HL-60 (cell line): ENCODE measurements at regions not wholly inside any gene's neighbourhood (a gene's known extent, or its start where the extent isn't known, plus 50 kb on each side); places are given as distances from the start of the nearest gene placed in this dataset.

Source experiments
- DNase-seq, 2 experiments: peaks; one replicate each; pipeline ENCODE4 v3.0.0-alpha.2; 2010 to 2020; ENCODE audit warnings: low read depth in 1 of 2, low spot score in 1 of 2
- H3K27ac ChIP-seq: fragments of 250-450 bp; sonication (Bioruptor Pico); replicated peaks from 2 replicates; pipeline ENCODE4 v1.5.1; 2020; ENCODE audit warnings: mild to moderate bottlenecking, moderate library complexity
- H3K27me3 ChIP-seq: fragments of 250-450 bp; sonication (Bioruptor Pico); 2 replicates; pipeline ENCODE4 v1.5.1; 2021; ENCODE audit warnings: mild to moderate bottlenecking, moderate library complexity; ENCODE audit not compliant: insufficient read depth, poor library complexity, severe bottlenecking
- H3K4me3 ChIP-seq: replicated peaks from 2 replicates; pipeline ENCODE4 v1.5.1; 2011; ENCODE audit warnings: mild to moderate bottlenecking, control low read depth, low read length; ENCODE audit not compliant: insufficient read depth
- CTCF ChIP-seq: IDR thresholded peaks from one replicate; pipeline ENCODE4 v1.5.1; 2011; ENCODE audit warnings: low read length, control low read depth, inconsistent platforms; ENCODE audit not compliant: insufficient read depth
- GABPA ChIP-seq: IDR thresholded peaks from 2 replicates; pipeline ENCODE4 v1.6.1; 2012; ENCODE audit warnings: low read depth
- POLR2AphosphoS5 ChIP-seq: IDR thresholded peaks from 2 replicates; pipeline ENCODE4 v1.6.1; 2012; ENCODE audit warnings: low read depth
- REST ChIP-seq: IDR thresholded peaks from 2 replicates; pipeline ENCODE4 v1.6.1; 2012; ENCODE audit warnings: low read depth; ENCODE audit not compliant: insufficient replicate concordance
- SPI1 ChIP-seq: IDR thresholded peaks from 2 replicates; pipeline ENCODE4 v1.6.1; 2012; ENCODE audit warnings: low read depth, mild to moderate bottlenecking, borderline replicate concordance

- DNase-seq, result no peak
- Histone ChIP-seq H3K4me3 (no peak overlapping the region), H3K27me3 (no peaks in the 10 kb centered on the region), H3K27ac (no peak overlapping the region)
- no peak for TF ChIP-seq GABPA
- no peak for TF ChIP-seq REST
- no peak for TF ChIP-seq CTCF
- TF ChIP-seq POLR2AphosphoS5, result no peak
- no peak for TF ChIP-seq SPI1
These were observed 135.9 kb upstream of the SPRY1 start for GRCh38 chr4:123260653-123261052.

- TF ChIP-seq REST (no peak), POLR2AphosphoS5 (no peak), CTCF (no peak), GABPA (no peak), SPI1 (no peak)
- H3K4me3 ChIP-seq, result no peak overlapping the region
- no peaks in the 10 kb centered on the region for H3K27me3 ChIP-seq
- H3K27ac ChIP-seq, result no peak overlapping the region
- no peak for DNase-seq
These were observed 134.5 kb upstream of the SPRY1 start for GRCh38 chr4:123262080-123262479.

GRCh38 chr4:123265443-123265842, 131.2 kb upstream of the SPRY1 start:
- no peak overlapping the region for H3K27ac ChIP-seq
- TF ChIP-seq REST, result no peak
- TF ChIP-seq SPI1, result no peak
- no peak for TF ChIP-seq POLR2AphosphoS5
- no peak for TF ChIP-seq CTCF
- no peak for TF ChIP-seq GABPA
- DNase-seq, result no peak
- H3K4me3 ChIP-seq, result no peak overlapping the region
- H3K27me3 ChIP-seq, result no peaks in the 10 kb centered on the region
